22Rv1 (cell line): ENCODE measurements at regions not wholly inside any gene's neighbourhood (a gene's known extent, or its start where the extent isn't known, plus 50 kb on each side); places are given as distances from the start of the nearest gene placed in this dataset.
"Not testable (repeated sequence)": the region's sequence is repeated elsewhere in the genome, so short reads cannot be mapped to it uniquely, and the experiment has no call there.

Source experiments
- H3K27ac ChIP-seq: fragments of 450-650 bp; 2 replicates; pipeline ENCODE4 v1.5.1; 2017
- ZFX ChIP-seq: fragments of 450-650 bp; IDR thresholded peaks from 2 replicates; pipeline ENCODE4 v1.6.1; 2017; ENCODE audit warnings: antibody characterized with exemption, borderline replicate concordance
- TF ChIP-seq, protein P1 (sequence below): fragments of 450-650 bp; IDR thresholded peaks from 2 replicates; pipeline ENCODE4 v1.5.1; 2017; ENCODE audit warnings: mild to moderate bottlenecking

DNA sequence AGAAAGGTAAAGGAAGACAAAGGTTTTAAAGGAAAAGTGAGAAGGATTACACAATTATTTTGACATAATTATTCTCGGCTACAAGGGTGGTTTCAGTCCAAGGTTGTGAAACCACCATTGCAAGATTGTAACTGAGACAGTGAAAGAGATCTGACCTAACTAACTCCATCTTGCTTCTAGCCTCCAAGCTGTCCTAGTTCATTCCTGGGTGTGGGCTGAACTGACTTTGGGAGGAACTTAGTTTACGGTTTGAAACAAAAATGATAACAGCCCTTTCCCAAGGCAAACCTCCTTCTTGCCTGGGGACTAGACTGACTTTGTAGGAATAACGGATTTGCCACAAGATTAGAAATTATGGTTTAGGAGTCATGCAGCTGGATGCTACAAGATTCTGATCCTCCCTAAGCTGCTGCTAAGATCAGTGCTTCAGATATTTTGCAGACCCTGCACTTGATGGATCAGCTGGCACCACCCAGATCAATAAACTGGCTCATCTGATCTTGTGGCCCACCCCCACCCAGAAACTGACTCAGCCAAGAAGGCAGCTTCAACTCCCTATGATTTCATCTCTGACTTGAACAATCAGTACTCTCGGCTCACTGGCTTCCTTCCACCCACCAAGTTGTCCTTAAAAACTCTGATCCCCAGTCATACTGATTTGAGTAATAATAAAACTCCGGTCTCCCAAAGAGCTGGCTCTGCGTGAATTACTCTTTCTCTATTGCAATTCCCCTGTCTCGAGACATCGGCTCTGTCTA, 57.7 kb upstream of the AADACL2 start:
- TF ChIP-seq, protein P1, sequence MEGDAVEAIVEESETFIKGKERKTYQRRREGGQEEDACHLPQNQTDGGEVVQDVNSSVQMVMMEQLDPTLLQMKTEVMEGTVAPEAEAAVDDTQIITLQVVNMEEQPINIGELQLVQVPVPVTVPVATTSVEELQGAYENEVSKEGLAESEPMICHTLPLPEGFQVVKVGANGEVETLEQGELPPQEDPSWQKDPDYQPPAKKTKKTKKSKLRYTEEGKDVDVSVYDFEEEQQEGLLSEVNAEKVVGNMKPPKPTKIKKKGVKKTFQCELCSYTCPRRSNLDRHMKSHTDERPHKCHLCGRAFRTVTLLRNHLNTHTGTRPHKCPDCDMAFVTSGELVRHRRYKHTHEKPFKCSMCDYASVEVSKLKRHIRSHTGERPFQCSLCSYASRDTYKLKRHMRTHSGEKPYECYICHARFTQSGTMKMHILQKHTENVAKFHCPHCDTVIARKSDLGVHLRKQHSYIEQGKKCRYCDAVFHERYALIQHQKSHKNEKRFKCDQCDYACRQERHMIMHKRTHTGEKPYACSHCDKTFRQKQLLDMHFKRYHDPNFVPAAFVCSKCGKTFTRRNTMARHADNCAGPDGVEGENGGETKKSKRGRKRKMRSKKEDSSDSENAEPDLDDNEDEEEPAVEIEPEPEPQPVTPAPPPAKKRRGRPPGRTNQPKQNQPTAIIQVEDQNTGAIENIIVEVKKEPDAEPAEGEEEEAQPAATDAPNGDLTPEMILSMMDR, result no peak
- no peak for TF ChIP-seq ZFX
- H3K27ac ChIP-seq, result no peak overlapping the region

DNA sequence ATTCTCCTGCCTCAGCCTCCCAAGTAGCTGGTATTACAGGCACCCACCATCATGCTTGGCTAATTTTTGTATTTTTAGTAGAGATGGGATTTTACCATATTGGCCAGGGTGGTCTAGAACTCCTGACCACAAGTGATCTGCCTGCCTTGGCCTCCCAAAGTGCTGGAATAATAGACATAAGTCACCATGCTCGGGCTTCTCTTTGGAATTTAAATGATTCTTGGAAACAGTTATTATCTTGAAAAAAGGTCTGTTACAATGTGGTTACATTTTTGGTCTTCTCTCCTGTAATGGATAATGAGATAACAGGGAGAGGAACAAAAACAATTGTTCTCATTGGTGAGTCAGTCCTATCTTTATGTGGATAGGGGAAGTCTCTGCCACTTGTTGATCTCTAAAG, 59.8 kb upstream of the AADACL2 start:
- no peak overlapping the region for H3K27ac ChIP-seq
- no peak for TF ChIP-seq ZFX
- TF ChIP-seq, protein P1, result no peak

DNA sequence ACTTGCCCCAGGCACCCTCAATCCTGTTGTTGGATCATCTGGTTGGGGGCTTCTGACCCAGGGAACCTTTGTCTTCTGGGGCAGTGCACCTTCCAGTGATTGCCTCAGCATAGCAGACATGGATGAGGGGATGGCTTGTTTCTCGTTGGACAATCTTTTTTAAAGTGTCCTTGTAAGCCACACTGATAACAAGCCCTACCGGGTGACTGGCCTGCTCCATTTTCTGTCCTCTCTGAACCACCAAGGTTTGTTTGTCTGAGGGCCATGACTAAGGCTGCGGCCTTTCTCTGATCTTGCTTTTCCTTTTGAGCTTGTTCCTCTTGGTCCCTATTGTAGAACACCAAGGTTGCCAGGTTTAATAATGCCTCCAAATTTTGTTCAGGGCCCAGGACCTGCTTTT, 66.0 kb upstream of the AADACL2 start:
- H3K27ac ChIP-seq, result not testable (repeated sequence)

DNA sequence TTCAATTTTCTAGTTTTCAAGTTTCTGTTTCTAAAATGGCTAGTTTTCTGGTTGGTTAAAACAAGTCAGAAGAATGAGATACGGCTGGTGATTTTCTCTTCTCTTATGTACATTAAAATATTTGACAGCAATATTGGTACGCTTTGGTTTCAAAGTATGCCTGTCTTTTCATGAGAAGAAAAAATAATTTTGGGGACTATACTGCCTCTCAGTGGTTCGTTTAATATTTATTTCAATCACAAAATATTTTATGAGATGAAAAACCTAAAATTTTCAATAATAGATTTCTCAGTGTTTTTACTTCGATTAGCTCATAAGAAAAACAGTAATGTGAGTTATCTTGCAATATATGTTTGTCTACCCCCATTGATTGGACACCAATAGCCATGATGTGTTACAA, 72.8 kb upstream of the AADACL2 start:
- H3K27ac ChIP-seq, result no peak overlapping the region
- TF ChIP-seq, protein P1, result no peak
- no peak for TF ChIP-seq ZFX

DNA sequence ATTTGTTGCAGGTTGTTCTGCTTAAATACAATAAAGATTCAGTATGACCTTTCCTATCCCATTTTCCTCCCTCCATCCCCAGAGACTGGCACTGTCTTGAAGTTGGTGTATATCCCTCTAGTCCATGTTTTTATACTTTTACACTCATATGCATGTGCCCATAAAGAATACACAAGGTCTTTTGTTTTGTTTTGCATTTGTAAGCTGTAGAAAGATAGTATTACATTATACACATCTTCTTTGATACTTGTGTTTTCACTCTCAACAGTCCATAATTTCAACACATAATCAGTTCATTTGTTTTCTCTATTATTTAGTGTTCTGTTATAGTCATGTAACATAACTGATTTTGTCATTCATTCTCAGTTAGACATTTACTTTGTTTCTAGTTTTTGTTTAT, 88.7 kb upstream of the AADACL2 start:
- no peak for TF ChIP-seq ZFX
- TF ChIP-seq, protein P1, result no peak
- no peak overlapping the region for H3K27ac ChIP-seq

DNA sequence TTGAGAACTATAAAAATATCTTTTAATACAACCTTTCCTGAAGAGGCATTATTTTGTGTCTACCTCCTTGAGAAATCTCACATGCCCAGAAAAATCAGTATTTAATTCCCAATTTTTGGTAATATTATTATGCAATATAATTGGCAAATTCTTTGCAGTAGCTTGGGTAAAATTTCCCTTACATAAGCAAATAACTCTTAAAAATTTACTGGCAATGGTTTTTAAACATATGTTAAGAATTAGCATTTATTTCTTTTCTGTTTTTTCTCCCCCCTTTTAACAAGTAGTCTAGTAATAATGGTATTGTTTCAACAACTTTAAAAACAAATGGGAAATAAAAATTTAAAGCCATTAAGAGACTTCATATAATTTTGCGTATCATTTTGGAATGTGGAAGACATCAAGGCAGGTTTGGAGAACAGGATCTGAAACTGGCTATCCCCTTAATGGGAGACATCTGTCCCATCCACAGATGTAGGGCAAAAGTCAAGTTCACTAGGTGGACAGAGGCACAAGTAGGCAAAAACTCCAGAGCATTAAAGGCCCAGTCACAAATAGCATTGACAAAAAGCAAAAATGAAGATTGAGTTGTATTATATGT, 89.6 kb upstream of the AADACL2 start:
- H3K27ac ChIP-seq, result no peak overlapping the region
- TF ChIP-seq, protein P1, result no peak
- TF ChIP-seq ZFX, result no peak

DNA sequence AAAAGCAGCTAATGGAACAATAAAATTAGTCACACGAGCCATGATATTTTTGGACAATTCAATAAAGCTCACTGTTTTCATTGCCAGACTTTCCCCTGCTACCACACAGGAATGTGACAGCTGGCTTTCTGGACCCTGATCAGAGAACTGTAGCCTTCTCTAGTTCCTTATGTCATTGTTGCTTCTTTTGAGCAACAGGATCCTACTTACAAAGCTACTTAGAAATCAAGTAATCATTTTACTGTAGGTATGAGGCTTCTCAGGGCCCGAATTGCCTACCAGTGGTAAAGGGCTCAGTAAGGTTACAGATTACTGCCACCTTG, 94.3 kb upstream of the AADACL2 start:
- TF ChIP-seq, protein P1, result no peak
- TF ChIP-seq ZFX, result no peak

More for the DNA sequence above, 94.3 kb upstream of the AADACL2 start:
- no peak overlapping the region for H3K27ac ChIP-seq
